ENCODE measurements at regions not wholly inside any gene's neighbourhood (a gene's known extent, or its start where the extent isn't known, plus 50 kb on each side); places are given as distances from the start of the nearest gene placed in this dataset.

DNA sequence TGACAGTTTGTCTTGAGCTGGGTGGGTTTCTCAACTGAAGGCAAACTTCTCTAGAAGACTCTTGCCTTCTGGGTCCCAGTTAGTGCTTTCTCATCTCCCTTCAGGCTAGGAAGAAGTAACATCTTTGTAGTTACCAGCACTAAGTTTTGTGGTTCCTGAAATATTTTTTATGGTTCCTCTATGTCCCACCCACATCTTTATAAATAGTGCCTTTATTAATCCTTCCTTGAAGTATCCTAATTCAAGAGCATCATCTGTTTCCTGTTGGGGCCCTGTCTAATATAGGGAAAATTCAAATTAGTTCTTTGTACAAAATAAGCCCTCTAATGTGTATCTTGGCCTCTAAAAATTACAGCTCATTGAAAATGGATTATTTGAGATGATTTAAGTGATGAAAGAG lies 147.4 kb upstream of the MAOA start:
- no peak overlapping the region for H2BK12ac ChIP-seq (ENCODE audit: low read depth, low read length)
- ChIA-PET CTCF (ENCODE audit: partially characterized antibody) (interaction anchor here (0.8 kb wide), 1 partner anchor 8 kb away, joined by 3 read pairs; no protein-coding TSS in a partner anchor), POLR2A (ENCODE audit: partially characterized antibody) (no interaction called here)
- H4K8ac ChIP-seq (ENCODE audit: extremely low read depth, insufficient read depth, low read length): no peak overlapping the region
- no peak for DNase-seq (ENCODE audit: low read depth in 1 of 2, low spot score in 2 of 2)
- H4K20me1 ChIP-seq (replicated peaks in 1 of 2; ENCODE audit: control insufficient read depth in 1 of 2, insufficient read depth in 2 of 2, low read length in 2 of 2): no peaks in the 10 kb centered on the region
- H3K56ac ChIP-seq (replicated peaks; ENCODE audit: insufficient read length, low read depth, low read length): no peak overlapping the region
- no peak overlapping the region for H3K4me2 ChIP-seq (ENCODE audit: insufficient read depth in 1 of 2, low read depth in 2 of 2, low read length in 2 of 2)
- H3K27ac ChIP-seq (ENCODE audit: low read depth, low read length): no peak overlapping the region
- FAIRE-seq: peak; percentile 62
- H3K18ac ChIP-seq (ENCODE audit: extremely low read depth, low read length): no peak overlapping the region
- H3K4me1 ChIP-seq (replicated peaks in 1 of 4; ENCODE audit: control insufficient read depth in 3 of 4, insufficient read depth in 4 of 4, low read length in 3 of 4): no peaks in the 10 kb centered on the region
- no peaks in the 10 kb centered on the region for H3K9me3 ChIP-seq (ENCODE audit: insufficient read depth in 2 of 2, low read depth in 1 of 2, low read length in 1 of 2)
- no peaks in the 10 kb centered on the region for H3K36me3 ChIP-seq (ENCODE audit: control insufficient read depth in 2 of 4, insufficient read depth in 4 of 4, low read length in 3 of 4)
- no peaks in the 10 kb centered on the region for H3K23me2 ChIP-seq (ENCODE audit: low read depth, low read length)
- H3K79me1 ChIP-seq (ENCODE audit: low read depth, low read length): no peaks in the 10 kb centered on the region
- no peak overlapping the region for H2BK120ac ChIP-seq (replicated peaks; ENCODE audit: low read depth, low read length)
- no peak overlapping the region for H4K91ac ChIP-seq (replicated peaks; ENCODE audit: insufficient read length, low read length)
- H4K5ac ChIP-seq (ENCODE audit: insufficient read length, low read depth, low read length): no peak overlapping the region
- H3K9ac ChIP-seq (replicated peaks in 1 of 4; ENCODE audit: extremely low read depth in 1 of 4, low read depth in 3 of 4, low read length in 3 of 4): no peak overlapping the region
- H3K27me3 ChIP-seq (replicated peaks in 1 of 4; ENCODE audit: control insufficient read depth in 3 of 4, extremely low read depth in 1 of 4, insufficient read depth in 3 of 4, low read length in 3 of 4): no peaks in the 10 kb centered on the region
- H2BK15ac ChIP-seq (ENCODE audit: low read length): no peak overlapping the region
- H2BK5ac ChIP-seq (ENCODE audit: low read depth, low read length): no peak overlapping the region
- H2BK20ac ChIP-seq (ENCODE audit: low read length): no peak overlapping the region
- no peak overlapping the region for H3K23ac ChIP-seq (ENCODE audit: insufficient read length)
- H2AFZ ChIP-seq (ENCODE audit: low read length): no peak overlapping the region
- no peak overlapping the region for H2AK5ac ChIP-seq (ENCODE audit: low read depth, low read length)
- H3K14ac ChIP-seq (ENCODE audit: insufficient read length): no peak overlapping the region
- H3K79me2 ChIP-seq (ENCODE audit: control insufficient read depth in 1 of 2, insufficient read depth in 2 of 2, low read length in 2 of 2): no peaks in the 10 kb centered on the region
- H3K4ac ChIP-seq (replicated peaks; ENCODE audit: insufficient read length, low read depth, low read length): no peak overlapping the region
- no peak overlapping the region for H3K4me3 ChIP-seq (ENCODE audit: extremely low read depth in 1 of 4, insufficient read depth in 2 of 4, low read depth in 3 of 4, low read length in 4 of 4)
- TF ChIP-seq EGR1 (IDR thresholded peaks at IDR 0.05; ENCODE audit: borderline replicate concordance, low read depth, low read length) (no peak), NANOG (IDR thresholded peaks at IDR 0.05; ENCODE audit: insufficient read depth, low read depth, low read length, poor library complexity, severe bottlenecking) (no peak), SP4 (IDR thresholded peaks at IDR 0.05; ENCODE audit: low read length) (no peak)
- TF ChIP-seq, protein P1, sequence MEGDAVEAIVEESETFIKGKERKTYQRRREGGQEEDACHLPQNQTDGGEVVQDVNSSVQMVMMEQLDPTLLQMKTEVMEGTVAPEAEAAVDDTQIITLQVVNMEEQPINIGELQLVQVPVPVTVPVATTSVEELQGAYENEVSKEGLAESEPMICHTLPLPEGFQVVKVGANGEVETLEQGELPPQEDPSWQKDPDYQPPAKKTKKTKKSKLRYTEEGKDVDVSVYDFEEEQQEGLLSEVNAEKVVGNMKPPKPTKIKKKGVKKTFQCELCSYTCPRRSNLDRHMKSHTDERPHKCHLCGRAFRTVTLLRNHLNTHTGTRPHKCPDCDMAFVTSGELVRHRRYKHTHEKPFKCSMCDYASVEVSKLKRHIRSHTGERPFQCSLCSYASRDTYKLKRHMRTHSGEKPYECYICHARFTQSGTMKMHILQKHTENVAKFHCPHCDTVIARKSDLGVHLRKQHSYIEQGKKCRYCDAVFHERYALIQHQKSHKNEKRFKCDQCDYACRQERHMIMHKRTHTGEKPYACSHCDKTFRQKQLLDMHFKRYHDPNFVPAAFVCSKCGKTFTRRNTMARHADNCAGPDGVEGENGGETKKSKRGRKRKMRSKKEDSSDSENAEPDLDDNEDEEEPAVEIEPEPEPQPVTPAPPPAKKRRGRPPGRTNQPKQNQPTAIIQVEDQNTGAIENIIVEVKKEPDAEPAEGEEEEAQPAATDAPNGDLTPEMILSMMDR (IDR thresholded peaks at IDR 0.05; ENCODE audit: control extremely low read depth in 1 of 3, insufficient read depth in 1 of 3, low read depth in 1 of 3, low read length in 3 of 3): no peak
